ENCODE measurements at regions not wholly inside any gene's neighbourhood (a gene's known extent, or its start where the extent isn't known, plus 50 kb on each side); places are given as distances from the start of the nearest gene placed in this dataset.

GRCh38 chr10:128469515-128469914 is 343.3 kb upstream of the MKI67 start:
- Mint-ChIP-seq H3K4me1 (no peaks in the 10 kb centered on the region), H3K4me3 (no peak overlapping the region), H3K9me3 (peaks cover 4% of the 10 kb centered on the region), H3K27me3 (ENCODE audit: low read depth) (peaks cover 9% of the 10 kb centered on the region), H3K27ac (no peak overlapping the region), H3K36me3 (ENCODE audit: low read depth) (no peaks in the 10 kb centered on the region)
- no peak for TF ChIP-seq CTCF (IDR thresholded peaks at IDR 0.05; ENCODE audit: unreplicated experiment in 3 of 3)

DNA sequence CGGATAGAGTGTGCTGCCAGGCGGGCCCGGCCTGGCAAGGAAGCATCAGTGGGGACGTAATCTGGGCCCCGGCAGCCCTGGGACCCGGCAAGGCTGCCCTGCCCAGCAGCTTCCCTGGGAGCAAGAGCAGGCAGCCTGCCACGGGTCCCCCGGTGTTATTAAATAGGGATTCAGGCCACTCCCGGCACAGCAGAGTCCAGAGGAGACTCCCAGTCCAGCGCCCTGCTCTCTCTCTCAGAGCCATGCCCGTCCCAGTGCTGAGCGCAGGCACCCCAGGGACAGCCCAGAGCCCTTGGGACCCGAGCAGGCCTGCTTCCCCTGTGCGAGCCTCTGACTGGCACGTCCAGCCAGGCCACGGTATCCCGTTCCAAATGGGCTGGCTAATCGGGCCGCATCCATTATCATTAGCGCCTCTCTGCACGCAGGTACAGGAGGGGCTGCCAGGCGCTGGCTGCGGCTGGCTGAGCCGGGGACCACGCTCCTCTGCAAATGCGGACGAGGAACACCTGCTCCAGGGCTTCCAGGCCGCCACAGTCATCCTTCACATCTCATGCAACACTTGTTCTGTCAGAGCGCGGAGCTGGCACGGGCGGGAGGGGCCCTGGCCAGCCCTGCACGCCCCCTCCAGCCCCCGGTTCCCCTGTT is 344.2 kb upstream of the MKI67 start:
- peaks cover 6% of the 10 kb centered on the region for H3K27me3 Mint-ChIP-seq (ENCODE audit: low read depth)
- H3K4me3 Mint-ChIP-seq, result no peak overlapping the region
- no peaks in the 10 kb centered on the region for H3K36me3 Mint-ChIP-seq (ENCODE audit: low read depth)
- H3K9me3 Mint-ChIP-seq, result no peaks in the 10 kb centered on the region
- no peaks in the 10 kb centered on the region for H3K4me1 Mint-ChIP-seq
- H3K27ac Mint-ChIP-seq, result no peak overlapping the region
- no peak for TF ChIP-seq CTCF (IDR thresholded peaks at IDR 0.05; ENCODE audit: unreplicated experiment in 3 of 3)

DNA sequence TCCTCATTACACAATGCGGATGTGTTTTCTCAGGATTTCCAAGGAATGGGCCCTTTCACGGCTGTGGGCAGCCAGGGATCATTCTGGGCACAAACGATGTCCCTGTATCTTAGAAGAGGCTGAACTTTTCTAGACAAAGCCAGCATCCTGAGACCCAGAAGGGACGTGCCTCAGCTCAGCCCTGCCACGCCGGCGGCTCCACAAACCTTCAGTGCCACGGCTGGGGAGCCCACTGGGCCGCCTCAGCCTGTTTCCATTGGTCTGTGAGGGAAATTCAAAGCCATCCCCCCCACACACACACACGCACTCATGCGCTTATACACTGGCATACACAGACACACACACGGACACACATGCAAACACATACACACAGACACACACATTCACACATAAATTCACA is 344.9 kb upstream of the MKI67 start:
- H3K27ac Mint-ChIP-seq, result no peak overlapping the region
- no peak overlapping the region for H3K4me3 Mint-ChIP-seq
- H3K27me3 Mint-ChIP-seq (ENCODE audit: low read depth), result peaks cover 6% of the 10 kb centered on the region
- no peaks in the 10 kb centered on the region for H3K9me3 Mint-ChIP-seq
- no peaks in the 10 kb centered on the region for H3K36me3 Mint-ChIP-seq (ENCODE audit: low read depth)
- no peaks in the 10 kb centered on the region for H3K4me1 Mint-ChIP-seq
- TF ChIP-seq CTCF (IDR thresholded peaks at IDR 0.05; ENCODE audit: unreplicated experiment in 3 of 3), result no peak

DNA sequence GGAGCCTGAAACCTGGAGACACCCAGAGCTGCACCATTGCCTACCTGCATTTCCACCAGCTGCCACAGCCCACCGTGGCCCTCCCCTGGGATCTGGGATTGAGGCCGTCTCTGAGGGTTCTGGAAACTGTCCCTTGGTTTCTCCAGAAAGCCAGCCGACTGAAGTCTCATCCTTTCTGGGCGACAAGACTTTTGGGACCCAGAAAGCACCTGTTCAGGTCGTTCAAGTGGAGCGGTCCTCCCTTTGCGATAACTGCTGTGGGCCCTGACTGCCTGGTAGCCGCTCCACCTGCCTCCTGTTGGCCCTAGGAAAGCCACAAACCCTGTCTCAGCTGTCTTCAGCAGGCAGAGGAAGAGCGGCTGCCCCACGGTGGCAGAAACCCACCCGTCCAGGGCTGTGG is 346.0 kb upstream of the MKI67 start:
- no peaks in the 10 kb centered on the region for H3K36me3 Mint-ChIP-seq (ENCODE audit: low read depth)
- no peak overlapping the region for H3K4me3 Mint-ChIP-seq
- TF ChIP-seq CTCF (IDR thresholded peaks at IDR 0.05; ENCODE audit: unreplicated experiment in 3 of 3), result no peak
- H3K27me3 Mint-ChIP-seq (ENCODE audit: low read depth), result peaks cover 5% of the 10 kb centered on the region
- H3K9me3 Mint-ChIP-seq, result no peaks in the 10 kb centered on the region
- H3K4me1 Mint-ChIP-seq, result no peaks in the 10 kb centered on the region
- no peak overlapping the region for H3K27ac Mint-ChIP-seq

GRCh38 chr10:128473396-128473795 is 347.2 kb upstream of the MKI67 start:
- Mint-ChIP-seq H3K36me3 (ENCODE audit: low read depth) (no peaks in the 10 kb centered on the region), H3K4me3 (no peak overlapping the region), H3K27ac (no peak overlapping the region), H3K27me3 (ENCODE audit: low read depth) (no peaks in the 10 kb centered on the region), H3K9me3 (no peaks in the 10 kb centered on the region), H3K4me1 (no peaks in the 10 kb centered on the region)
- TF ChIP-seq CTCF (IDR thresholded peaks at IDR 0.05; ENCODE audit: unreplicated experiment in 3 of 3), result no peak

DNA sequence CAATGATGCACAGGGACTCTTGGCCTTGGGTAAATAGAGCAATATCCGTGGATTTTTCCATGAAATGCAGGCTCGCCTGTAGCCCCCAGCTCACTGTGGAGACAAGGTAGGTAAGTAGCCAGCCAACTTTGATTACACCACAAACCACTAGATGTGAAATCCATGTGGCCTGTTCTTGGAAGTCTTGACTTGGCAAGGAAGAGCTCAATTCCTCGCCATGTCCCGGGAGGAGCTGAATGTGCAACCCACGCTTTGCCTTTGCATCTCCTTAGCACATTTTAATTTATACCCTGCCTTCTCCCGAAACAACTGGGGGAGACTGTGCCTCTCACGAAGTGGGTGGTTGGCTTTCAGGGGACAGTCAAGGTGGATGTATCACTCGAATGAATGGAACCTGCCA is 347.7 kb upstream of the MKI67 start:
- H3K4me1 Mint-ChIP-seq, result no peaks in the 10 kb centered on the region
- H3K9me3 Mint-ChIP-seq, result no peaks in the 10 kb centered on the region
- no peak for TF ChIP-seq CTCF (IDR thresholded peaks at IDR 0.05; ENCODE audit: unreplicated experiment in 3 of 3)
- H3K36me3 Mint-ChIP-seq (ENCODE audit: low read depth), result no peaks in the 10 kb centered on the region
- H3K4me3 Mint-ChIP-seq, result no peak overlapping the region
- H3K27me3 Mint-ChIP-seq (ENCODE audit: low read depth), result peaks cover 4% of the 10 kb centered on the region
- no peak overlapping the region for H3K27ac Mint-ChIP-seq
